HCT116 (cell line): ENCODE measurements at regions not wholly inside any gene's neighbourhood (a gene's known extent, or its start where the extent isn't known, plus 50 kb on each side); places are given as distances from the start of the nearest gene placed in this dataset.

Source experiments
- ATAC-seq: fragments of 200-7000 bp; cut with Tn5 transposase; 2 replicates; pipeline ENCODE4 v1.9.1; 2020; ENCODE audit warnings: mild to moderate bottlenecking, moderate library complexity
- BruUV-seq: library from RNA; stranded (reverse); fragments of 400-500 nt; replicated peaks from 2 replicates; lab custom pipeline; 2021; lab: Mats Ljungman, UMichigan
- CTCF ChIA-PET: fragments of 300-600 bp; sonication (Branson Sonifier 250); formaldehyde crosslinking; loops from one replicate; lab custom pipeline; 2021; ENCODE audit warnings: antibody characterized with exemption; lab: Charles Lee
- POLR2A ChIA-PET: fragments of 300-600, 350-600 bp; sonication (Branson Sonifier 250); formaldehyde crosslinking; loops from one replicate; lab custom pipeline; 2021; ENCODE audit warnings: antibody characterized with exemption; lab: Charles Lee
- RAD21 ChIA-PET, 2 experiments: fragments of 300-600 bp; sonication (Branson Sonifier 250); formaldehyde crosslinking; loops; one replicate each; lab custom pipeline; 2023; ENCODE audit warnings: low total read pairs in 2 of 2; ENCODE audit not compliant: uncharacterized antibody in 2 of 2, unreplicated experiment in 2 of 2, low non-redundant PET in 1 of 2; lab: Charles Lee
- DNase-seq: peaks from one replicate; pipeline ENCODE4 v3.0.0-alpha.2; 2010; ENCODE audit warnings: low read depth, low spot score
- H2AFZ ChIP-seq: fragments of 200-600 bp; shearing (Covaris generic), sonication (generic); 2 replicates; pipeline ENCODE4 v1.6.1; 2017; ENCODE audit warnings: low read depth, mixed run types, mixed read lengths, antibody characterized with exemption, low read length; ENCODE audit not compliant: poor library complexity, severe bottlenecking
- H3K27ac ChIP-seq: 2 replicates; pipeline ENCODE4 v1.5.1; 2012; ENCODE audit warnings: low read depth, low read length
- H3K27me3 ChIP-seq: fragments of 200-600 bp; sonication (generic); 2 replicates; pipeline ENCODE4 v1.6.1; 2016; ENCODE audit warnings: mixed run types, low read length, mixed read lengths; ENCODE audit not compliant: insufficient read depth
- H3K36me3 ChIP-seq, 2 experiments: fragments of 200-500 bp in 1 of 2; fragments of 200-600 bp in 1 of 2; sonication (Bioruptor generic) in 1 of 2; sonication (generic) in 1 of 2; 2 replicates each; pipeline versions ENCODE4 v1.5.1 to v1.6.1; 2014 to 2016; ENCODE audit warnings: low read length in 2 of 2, inconsistent platforms in 1 of 2, mixed read lengths in 1 of 2, mixed run types in 1 of 2; ENCODE audit not compliant: insufficient read depth in 2 of 2, control insufficient read depth in 1 of 2
- H3K4me1 ChIP-seq, 2 experiments: fragments of 200-600 bp in 1 of 2; sonication (generic) in 1 of 2; 2 replicates each; pipeline versions ENCODE4 v1.5.1 to v1.6.1; 2012 to 2017; ENCODE audit warnings: low read length in 2 of 2, inconsistent platforms in 1 of 2, mild to moderate bottlenecking in 1 of 2, mixed read lengths in 1 of 2, mixed run types in 1 of 2, moderate library complexity in 1 of 2; ENCODE audit not compliant: insufficient read depth in 2 of 2, control insufficient read depth in 1 of 2
- H3K4me2 ChIP-seq: fragments of 200-600 bp; sonication (generic); 2 replicates; pipeline ENCODE4 v1.6.1; 2017; ENCODE audit warnings: mixed run types, low read length, mixed read lengths
- H3K4me3 ChIP-seq, 2 experiments: fragments of 200-600 bp in 1 of 2; sonication (generic) in 1 of 2; replicated peaks in 1 of 2; 2 replicates each; pipeline ENCODE4 v1.5.1; 2011 to 2016; ENCODE audit warnings: low read length in 2 of 2, control low read depth in 1 of 2, low read depth in 1 of 2, mild to moderate bottlenecking in 1 of 2, mixed read lengths in 1 of 2, mixed run types in 1 of 2
- H3K79me2 ChIP-seq: fragments of 200-600 bp; sonication (generic); 2 replicates; pipeline ENCODE4 v1.6.1; 2017; ENCODE audit warnings: mild to moderate bottlenecking, mixed run types, low read length, moderate library complexity, mixed read lengths; ENCODE audit not compliant: insufficient read depth
- H3K9ac ChIP-seq: fragments of 200-600 bp; sonication (generic); 2 replicates; pipeline ENCODE4 v1.6.1; 2016; ENCODE audit warnings: low read length, mixed read lengths
- H3K9me2 ChIP-seq: fragments of 200-600 bp; sonication (generic), shearing (Covaris generic); 2 replicates; pipeline ENCODE4 v1.6.1; 2017; ENCODE audit warnings: mixed run types, mild to moderate bottlenecking, moderate library complexity; ENCODE audit not compliant: insufficient read depth
- H3K9me3 ChIP-seq, 2 experiments: fragments of 200-500 bp in 1 of 2; fragments of 200-600 bp in 1 of 2; sonication (Bioruptor generic) in 1 of 2; sonication (generic) in 1 of 2; 2 replicates each; pipeline ENCODE4 v1.6.1; 2014 to 2017; ENCODE audit warnings: low read length in 2 of 2, mixed read lengths in 2 of 2, inconsistent platforms in 1 of 2, low read depth in 1 of 2, mild to moderate bottlenecking in 1 of 2, mixed run types in 1 of 2, moderate library complexity in 1 of 2; ENCODE audit not compliant: control insufficient read depth in 1 of 2, insufficient read depth in 1 of 2
- H4K20me1 ChIP-seq: fragments of 200-600 bp; sonication (generic), shearing (Covaris generic); 2 replicates; pipeline ENCODE4 v1.6.1; 2017; ENCODE audit warnings: mixed run types, mild to moderate bottlenecking, moderate library complexity; ENCODE audit not compliant: insufficient read depth
- CBX3 ChIP-seq: IDR thresholded peaks from 2 replicates; pipeline ENCODE4 v1.6.1; 2012; ENCODE audit warnings: low read depth
- CTCF ChIP-seq, 3 experiments: fragments of 200-600 bp in 1 of 3; sonication (generic) in 1 of 3; IDR thresholded peaks in 2 of 3; conservative IDR thresholded peaks in 1 of 3; 2 replicates each; pipeline ENCODE4 v1.5.1; 2012 to 2017; ENCODE audit warnings: low read depth in 2 of 3, low read length in 2 of 3, antibody characterized with exemption in 1 of 3, borderline replicate concordance in 1 of 3, control low read depth in 1 of 3, mild to moderate bottlenecking in 1 of 3, mixed read lengths in 1 of 3, mixed run types in 1 of 3, moderate library complexity in 1 of 3; ENCODE audit not compliant: insufficient read depth in 1 of 3
- EGR1 ChIP-seq: IDR thresholded peaks from 2 replicates; pipeline ENCODE4 v1.6.1; 2012; ENCODE audit warnings: low read depth
- ELF1 ChIP-seq: IDR thresholded peaks from 2 replicates; pipeline ENCODE4 v1.6.1; 2012; ENCODE audit warnings: low read depth, borderline replicate concordance
- EZH2 ChIP-seq: fragments of 200-600 bp; sonication (generic); IDR thresholded peaks from 2 replicates; pipeline ENCODE4 v1.6.1; 2017; ENCODE audit warnings: antibody characterized with exemption, mixed run types
- EZH2phosphoT487 ChIP-seq: fragments of 200-600 bp; IDR thresholded peaks from 2 replicates; pipeline ENCODE4 v1.6.1; 2018; ENCODE audit warnings: antibody characterized with exemption, borderline replicate concordance
- POLR2A ChIP-seq: IDR thresholded peaks from 2 replicates; pipeline ENCODE4 v1.7.0; 2011; ENCODE audit warnings: borderline replicate concordance; ENCODE audit not compliant: insufficient read depth, insufficient read length; ENCODE audit errors: extremely low read depth
- POLR2AphosphoS5 ChIP-seq: IDR thresholded peaks from 2 replicates; pipeline ENCODE4 v1.6.1; 2011; ENCODE audit warnings: mild to moderate bottlenecking, low read depth, low read length, moderate library complexity
- REST ChIP-seq: IDR thresholded peaks from 2 replicates; pipeline ENCODE4 v1.6.1; 2012; ENCODE audit warnings: low read depth
- SIN3A ChIP-seq: IDR thresholded peaks from 2 replicates; pipeline ENCODE4 v1.6.1; 2012; ENCODE audit warnings: low read depth
- SP1 ChIP-seq: IDR thresholded peaks from 2 replicates; pipeline ENCODE4 v1.6.1; 2012; ENCODE audit warnings: low read depth
- SRF ChIP-seq: IDR thresholded peaks from 2 replicates; pipeline ENCODE4 v1.6.1; 2012; ENCODE audit warnings: low read depth
- YY1 ChIP-seq: IDR thresholded peaks from 2 replicates; pipeline ENCODE4 v1.6.1; 2011; ENCODE audit warnings: low read length, low read depth, moderate library complexity, mild to moderate bottlenecking; ENCODE audit not compliant: insufficient replicate concordance; ENCODE audit errors: extremely low read depth
- intact Hi-C: fragments of 100-400 bp; cut with micrococcal nuclease; formaldehyde crosslinking; loops from 2 replicates; pipeline ENCODE4 v1.10.0; 2022

GRCh38 chr9:113755433-113755832 lies 120.7 kb upstream of the ZNF618 start:
- H3K9me3 ChIP-seq, result 0 out of 4 replicates have a peak, but pooled peaks cover 0 to 3% of the 10 kb centered on the region in 2 experiments
- no peak overlapping the region for H3K4me3 ChIP-seq
- H3K36me3 ChIP-seq, result no peaks in the 10 kb centered on the region
- ATAC-seq (no peak), DNase-seq (no peak)
- H3K4me2 ChIP-seq, result no peak overlapping the region
- no peak for TF ChIP-seq SP1
- TF ChIP-seq REST, result no peak
- no peak for TF ChIP-seq EZH2phosphoT487
- no peak for TF ChIP-seq EZH2
- TF ChIP-seq POLR2AphosphoS5, result no peak
- TF ChIP-seq YY1, result no peak
- TF ChIP-seq EGR1, result no peak
- no peak for TF ChIP-seq POLR2A
- no peak for TF ChIP-seq CTCF (IDR thresholded peaks at IDR 0.05 in 2 of 3, conservative IDR thresholded peaks at IDR 0.05 in 1 of 3; ENCODE audit: borderline replicate concordance in 1 of 3, insufficient read depth in 1 of 3, low read depth in 2 of 3, low read length in 2 of 3)
- no peak for TF ChIP-seq ELF1
- TF ChIP-seq CBX3, result no peak
- TF ChIP-seq SRF, result no peak
- TF ChIP-seq SIN3A, result no peak
- H4K20me1 ChIP-seq, result no peaks in the 10 kb centered on the region
- peaks cover 12% of the 10 kb centered on the region; the same call in 1 of the 2 replicates for H3K27me3 ChIP-seq
- no peak overlapping the region for H2AFZ ChIP-seq
- no peaks in the 10 kb centered on the region for H3K4me1 ChIP-seq
- CTCF ChIA-PET, result no interaction called here
- no TSS peak for BruUV-seq
- POLR2A ChIA-PET, result no interaction called here
- H3K79me2 ChIP-seq, result no peaks in the 10 kb centered on the region
- intact Hi-C loops, result no loop called here
- RAD21 ChIA-PET, result no interaction called here
- H3K9me2 ChIP-seq, result no peaks in the 10 kb centered on the region
- H3K9ac ChIP-seq, result no peak overlapping the region
- H3K27ac ChIP-seq, result no peak overlapping the region
